Activated CD8-positive, alpha-beta T cell treated with anti-CD3 and anti-CD28 coated beads for 36 hours (primary cell): ENCODE measurements at regions not wholly inside any gene's neighbourhood (a gene's known extent, or its start where the extent isn't known, plus 50 kb on each side); places are given as distances from the start of the nearest gene placed in this dataset.

Source experiments
- ATAC-seq: fragments of 200-7000 bp; cut with Tn5 transposase; one replicate; pipeline ENCODE4 v1.10.0; 2021; ENCODE audit warnings: mild to moderate bottlenecking, moderate library complexity
- CTCF ChIA-PET: fragments of 350-600 bp; sonication (Branson Sonifier 250); formaldehyde crosslinking; loops from one replicate; lab custom pipeline; 2021; ENCODE audit warnings: antibody characterized with exemption; lab: Charles Lee
- POLR2A ChIA-PET: fragments of 350-600 bp; sonication (Branson Sonifier 250); formaldehyde crosslinking; loops from one replicate; lab custom pipeline; 2021; ENCODE audit warnings: antibody characterized with exemption; lab: Charles Lee
- DNase-seq: peaks from one replicate; pipeline ENCODE4 v3.0.0-alpha.2; 2020
- H3K27ac Mint-ChIP-seq: one replicate; pipeline ENCODE4 v1.8.0; 2021; ENCODE audit warnings: mild to moderate bottlenecking, mixed read lengths
- H3K27me3 Mint-ChIP-seq: one replicate; pipeline ENCODE4 v1.8.0; 2021; ENCODE audit warnings: mixed read lengths
- H3K36me3 Mint-ChIP-seq: one replicate; pipeline ENCODE4 v1.8.0; 2021; ENCODE audit warnings: low read depth, mixed read lengths
- H3K4me1 Mint-ChIP-seq: one replicate; pipeline ENCODE4 v1.8.0; 2021; ENCODE audit warnings: low read depth, mixed read lengths
- H3K4me3 Mint-ChIP-seq: one replicate; pipeline ENCODE4 v1.8.0; 2021; ENCODE audit warnings: mild to moderate bottlenecking, moderate library complexity, mixed read lengths
- H3K9me3 Mint-ChIP-seq: one replicate; pipeline ENCODE4 v1.8.0; 2021; ENCODE audit warnings: mixed read lengths
- intact Hi-C: fragments of 100-400 bp; cut with micrococcal nuclease; formaldehyde crosslinking; loops from one replicate; pipeline ENCODE4 v1.10.0; 2022
- TF ChIP-seq, protein P1 (sequence below): fragments of 200-600 bp; IDR thresholded peaks from one replicate; pipeline ENCODE4 v1.8.0; 2022; ENCODE audit warnings: antibody characterized with exemption, mild to moderate bottlenecking

DNA sequence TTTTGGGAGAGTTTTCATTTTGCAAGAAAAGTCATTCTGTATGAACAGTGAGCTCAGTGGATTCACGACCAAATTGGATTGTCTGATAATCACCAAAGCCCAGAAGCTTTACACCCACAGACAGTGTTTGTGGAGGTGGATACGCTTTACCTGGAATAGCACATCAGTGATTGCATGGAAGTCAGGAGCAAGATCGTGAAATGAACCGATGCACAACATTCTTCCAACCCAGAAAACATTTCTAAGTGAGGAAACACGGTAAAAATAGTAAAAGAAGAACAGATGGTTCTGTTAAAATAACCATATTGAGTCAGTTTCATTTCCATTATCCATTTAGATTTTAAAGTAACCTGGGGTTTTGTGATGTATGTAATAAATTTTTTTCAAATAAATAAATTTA lies 478.2 kb upstream of the PFKP start:
- Mint-ChIP-seq H3K9me3 (no peaks in the 10 kb centered on the region), H3K4me1 (no peaks in the 10 kb centered on the region), H3K27me3 (peaks cover 9% of the 10 kb centered on the region), H3K27ac (no peak overlapping the region), H3K4me3 (no peak overlapping the region), H3K36me3 (no peaks in the 10 kb centered on the region)
- ChIA-PET CTCF (no interaction called here), POLR2A (no interaction called here)
- intact Hi-C loops = no loop called here
- DNase-seq (no peak), ATAC-seq (no peak)
- TF ChIP-seq, protein P1, sequence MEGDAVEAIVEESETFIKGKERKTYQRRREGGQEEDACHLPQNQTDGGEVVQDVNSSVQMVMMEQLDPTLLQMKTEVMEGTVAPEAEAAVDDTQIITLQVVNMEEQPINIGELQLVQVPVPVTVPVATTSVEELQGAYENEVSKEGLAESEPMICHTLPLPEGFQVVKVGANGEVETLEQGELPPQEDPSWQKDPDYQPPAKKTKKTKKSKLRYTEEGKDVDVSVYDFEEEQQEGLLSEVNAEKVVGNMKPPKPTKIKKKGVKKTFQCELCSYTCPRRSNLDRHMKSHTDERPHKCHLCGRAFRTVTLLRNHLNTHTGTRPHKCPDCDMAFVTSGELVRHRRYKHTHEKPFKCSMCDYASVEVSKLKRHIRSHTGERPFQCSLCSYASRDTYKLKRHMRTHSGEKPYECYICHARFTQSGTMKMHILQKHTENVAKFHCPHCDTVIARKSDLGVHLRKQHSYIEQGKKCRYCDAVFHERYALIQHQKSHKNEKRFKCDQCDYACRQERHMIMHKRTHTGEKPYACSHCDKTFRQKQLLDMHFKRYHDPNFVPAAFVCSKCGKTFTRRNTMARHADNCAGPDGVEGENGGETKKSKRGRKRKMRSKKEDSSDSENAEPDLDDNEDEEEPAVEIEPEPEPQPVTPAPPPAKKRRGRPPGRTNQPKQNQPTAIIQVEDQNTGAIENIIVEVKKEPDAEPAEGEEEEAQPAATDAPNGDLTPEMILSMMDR = no peak

DNA sequence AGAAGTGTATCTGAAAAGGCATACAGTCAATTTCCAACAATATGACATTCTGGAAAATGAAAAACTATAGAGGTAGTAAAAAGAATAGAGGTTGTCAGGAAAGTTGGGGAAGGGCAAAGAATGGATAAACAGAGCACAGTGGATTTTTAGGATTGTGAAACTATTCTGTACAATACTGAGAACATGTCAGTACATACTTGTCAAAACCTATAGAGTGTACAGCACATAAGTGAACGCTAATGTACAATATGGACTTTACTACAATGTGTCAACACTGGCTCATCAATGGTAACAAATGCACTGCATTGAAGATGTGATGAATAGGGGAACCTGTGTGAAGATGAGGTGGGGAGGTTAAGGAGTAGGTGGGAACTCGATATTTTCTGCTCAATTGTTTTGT lies 483.0 kb upstream of the PFKP start:
- DNase-seq (no peak), ATAC-seq (no peak)
- Mint-ChIP-seq H3K4me1 (no peaks in the 10 kb centered on the region), H3K9me3 (no peaks in the 10 kb centered on the region), H3K4me3 (no peak overlapping the region), H3K27ac (no peak overlapping the region), H3K27me3 (no peaks in the 10 kb centered on the region), H3K36me3 (no peaks in the 10 kb centered on the region)
- ChIA-PET POLR2A (no interaction called here), CTCF (no interaction called here)
- TF ChIP-seq, protein P1 = no peak
- intact Hi-C loops = no loop called here

DNA sequence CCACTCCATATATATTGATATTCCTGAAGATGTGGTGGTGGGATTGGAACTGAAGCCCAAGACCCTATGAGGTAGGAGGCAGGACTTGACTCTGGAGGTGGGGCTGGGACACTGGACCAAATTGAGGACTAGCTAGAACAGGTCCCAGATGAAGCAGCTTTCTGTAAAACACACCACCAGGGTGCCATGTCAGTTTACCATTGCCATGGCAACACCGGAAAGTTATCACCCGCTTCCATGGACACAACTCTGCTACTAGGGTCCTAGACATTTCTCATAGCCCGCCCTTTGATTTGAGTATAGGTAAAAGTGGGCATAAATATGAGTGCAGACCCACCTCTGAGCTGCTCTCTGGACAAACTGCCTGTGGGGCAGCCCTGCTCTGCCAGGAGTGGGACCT lies 490.5 kb upstream of the PFKP start:
- TF ChIP-seq, protein P1 = no peak
- H3K4me1 Mint-ChIP-seq = no peaks in the 10 kb centered on the region
- ATAC-seq = no peak
- intact Hi-C loops = no loop called here
- POLR2A ChIA-PET = no interaction called here
- no peaks in the 10 kb centered on the region for H3K27me3 Mint-ChIP-seq
- CTCF ChIA-PET = no interaction called here
- H3K4me3 Mint-ChIP-seq = no peak overlapping the region
- no peaks in the 10 kb centered on the region for H3K9me3 Mint-ChIP-seq
- no peak overlapping the region for H3K27ac Mint-ChIP-seq
- no peak for DNase-seq
- H3K36me3 Mint-ChIP-seq = no peaks in the 10 kb centered on the region

DNA sequence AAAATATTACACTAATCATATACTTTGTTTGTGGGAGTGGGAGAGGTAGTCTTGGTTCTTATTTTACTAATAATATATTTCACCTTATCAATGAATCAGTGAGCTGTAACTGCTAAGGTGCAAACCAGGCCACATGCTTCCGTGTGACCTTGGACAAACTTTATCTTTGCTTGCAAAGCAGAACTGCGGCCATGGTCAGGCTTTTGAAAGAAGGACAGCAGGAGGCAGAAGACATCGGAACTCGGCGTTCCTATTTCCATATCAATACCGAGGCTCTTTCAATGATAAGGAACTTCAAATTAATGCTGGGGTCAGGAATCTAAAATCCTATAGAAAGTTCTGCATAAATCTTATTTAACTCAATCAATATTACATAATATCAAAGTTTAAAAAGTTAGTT lies 491.9 kb upstream of the PFKP start:
- no peak overlapping the region for H3K27ac Mint-ChIP-seq
- no peaks in the 10 kb centered on the region for H3K36me3 Mint-ChIP-seq
- no peak overlapping the region for H3K4me3 Mint-ChIP-seq
- ATAC-seq = no peak
- no peaks in the 10 kb centered on the region for H3K4me1 Mint-ChIP-seq
- ChIA-PET POLR2A (no interaction called here), CTCF (no interaction called here)
- no peaks in the 10 kb centered on the region for H3K9me3 Mint-ChIP-seq
- H3K27me3 Mint-ChIP-seq = no peaks in the 10 kb centered on the region
- TF ChIP-seq, protein P1 = no peak
- DNase-seq = no peak
- intact Hi-C loops = no loop called here

DNA sequence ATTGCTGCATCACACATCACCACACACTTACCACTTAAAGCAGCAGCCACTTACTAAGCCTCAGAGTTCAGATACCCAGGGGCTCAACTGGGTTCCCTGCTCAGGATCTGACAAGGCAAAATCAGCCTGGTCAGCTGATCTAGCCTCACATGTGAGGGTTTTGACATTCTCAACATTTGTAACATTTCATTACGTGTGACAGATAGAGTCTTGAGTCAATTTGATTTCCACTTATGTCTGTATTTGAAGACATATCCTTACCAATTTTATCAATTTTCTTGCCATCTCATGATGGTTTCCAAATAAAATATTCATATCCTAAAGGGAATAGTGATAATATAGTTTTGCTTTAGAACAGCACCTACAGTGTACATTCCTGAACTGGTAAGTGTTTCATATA lies 494.7 kb upstream of the PFKP start:
- CTCF ChIA-PET = no interaction called here
- intact Hi-C loops = no loop called here
- TF ChIP-seq, protein P1 = no peak
- Mint-ChIP-seq H3K4me1 (no peaks in the 10 kb centered on the region), H3K27ac (no peak overlapping the region), H3K27me3 (no peaks in the 10 kb centered on the region), H3K4me3 (no peak overlapping the region), H3K36me3 (no peaks in the 10 kb centered on the region), H3K9me3 (no peaks in the 10 kb centered on the region)
- DNase-seq = no peak
- POLR2A ChIA-PET = no interaction called here
- ATAC-seq = no peak
